ENCODE measurements at regions not wholly inside any gene's neighbourhood (a gene's known extent, or its start where the extent isn't known, plus 50 kb on each side); places are given as distances from the start of the nearest gene placed in this dataset.

DNA sequence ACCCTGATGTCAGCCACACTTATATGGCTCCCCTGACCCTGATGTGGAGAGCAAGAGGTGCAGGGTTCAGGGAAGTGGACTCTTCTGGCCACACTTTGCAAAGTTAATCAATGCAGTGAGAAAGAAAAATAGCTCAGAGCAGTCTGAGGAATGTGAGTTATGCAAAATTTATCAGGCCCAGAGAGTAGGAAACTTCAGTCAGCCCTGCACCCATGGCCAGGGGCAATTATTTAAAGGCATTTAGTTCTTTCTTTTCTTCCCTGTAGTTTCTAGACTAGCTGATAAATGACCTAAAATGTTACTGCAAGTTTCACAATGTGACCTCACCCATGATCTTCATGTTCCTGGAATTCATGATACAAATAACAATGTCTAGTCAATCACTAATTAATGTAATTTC is 143.7 kb upstream of the GGTLC1 start:
- no peaks in the 10 kb centered on the region for H3K36me3 Mint-ChIP-seq
- no peak for DNase-seq (ENCODE audit: extremely low spot score, unreplicated experiment)
- peaks cover 6% of the 10 kb centered on the region for H3K27me3 Mint-ChIP-seq
- TF ChIP-seq, protein P1, sequence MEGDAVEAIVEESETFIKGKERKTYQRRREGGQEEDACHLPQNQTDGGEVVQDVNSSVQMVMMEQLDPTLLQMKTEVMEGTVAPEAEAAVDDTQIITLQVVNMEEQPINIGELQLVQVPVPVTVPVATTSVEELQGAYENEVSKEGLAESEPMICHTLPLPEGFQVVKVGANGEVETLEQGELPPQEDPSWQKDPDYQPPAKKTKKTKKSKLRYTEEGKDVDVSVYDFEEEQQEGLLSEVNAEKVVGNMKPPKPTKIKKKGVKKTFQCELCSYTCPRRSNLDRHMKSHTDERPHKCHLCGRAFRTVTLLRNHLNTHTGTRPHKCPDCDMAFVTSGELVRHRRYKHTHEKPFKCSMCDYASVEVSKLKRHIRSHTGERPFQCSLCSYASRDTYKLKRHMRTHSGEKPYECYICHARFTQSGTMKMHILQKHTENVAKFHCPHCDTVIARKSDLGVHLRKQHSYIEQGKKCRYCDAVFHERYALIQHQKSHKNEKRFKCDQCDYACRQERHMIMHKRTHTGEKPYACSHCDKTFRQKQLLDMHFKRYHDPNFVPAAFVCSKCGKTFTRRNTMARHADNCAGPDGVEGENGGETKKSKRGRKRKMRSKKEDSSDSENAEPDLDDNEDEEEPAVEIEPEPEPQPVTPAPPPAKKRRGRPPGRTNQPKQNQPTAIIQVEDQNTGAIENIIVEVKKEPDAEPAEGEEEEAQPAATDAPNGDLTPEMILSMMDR (conservative IDR thresholded peaks at IDR 0.05): no peak
- peaks cover 10% of the 10 kb centered on the region for H3K4me1 Mint-ChIP-seq (ENCODE audit: unreplicated experiment)
- H3K27ac Mint-ChIP-seq: peak overlapping the region; percentile 87
- peaks cover 10% of the 10 kb centered on the region for H3K9me3 Mint-ChIP-seq
- H3K4me3 Mint-ChIP-seq: peak overlapping the region; percentile 3

DNA sequence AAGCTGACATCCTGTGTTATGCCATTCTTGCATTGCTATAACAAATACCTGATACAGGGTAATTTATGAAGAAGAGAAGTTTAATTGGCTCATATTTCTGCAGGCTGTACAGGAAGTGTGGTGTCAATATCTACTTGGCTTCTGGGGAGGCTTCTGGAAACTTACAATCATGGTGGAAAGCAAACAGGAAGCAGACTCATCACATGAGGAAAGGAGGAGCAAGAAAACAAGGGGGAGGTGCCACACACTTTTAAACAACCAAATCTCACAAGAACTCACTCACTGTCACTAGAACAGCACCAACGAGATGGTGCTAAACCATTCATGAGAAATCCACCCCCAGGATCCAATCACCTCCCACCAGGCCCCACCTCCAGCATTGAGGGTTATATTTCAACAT is 143.1 kb upstream of the GGTLC1 start:
- TF ChIP-seq, protein P1 (conservative IDR thresholded peaks at IDR 0.05): no peak
- H3K27ac Mint-ChIP-seq: peak overlapping the region; percentile 87
- H3K36me3 Mint-ChIP-seq: no peaks in the 10 kb centered on the region
- peaks cover 10% of the 10 kb centered on the region for H3K4me1 Mint-ChIP-seq (ENCODE audit: unreplicated experiment)
- H3K27me3 Mint-ChIP-seq: peaks cover 6% of the 10 kb centered on the region
- peak overlapping the region; percentile 27 for H3K4me3 Mint-ChIP-seq
- H3K9me3 Mint-ChIP-seq: peaks cover 10% of the 10 kb centered on the region
- DNase-seq (ENCODE audit: extremely low spot score, unreplicated experiment): no peak

DNA sequence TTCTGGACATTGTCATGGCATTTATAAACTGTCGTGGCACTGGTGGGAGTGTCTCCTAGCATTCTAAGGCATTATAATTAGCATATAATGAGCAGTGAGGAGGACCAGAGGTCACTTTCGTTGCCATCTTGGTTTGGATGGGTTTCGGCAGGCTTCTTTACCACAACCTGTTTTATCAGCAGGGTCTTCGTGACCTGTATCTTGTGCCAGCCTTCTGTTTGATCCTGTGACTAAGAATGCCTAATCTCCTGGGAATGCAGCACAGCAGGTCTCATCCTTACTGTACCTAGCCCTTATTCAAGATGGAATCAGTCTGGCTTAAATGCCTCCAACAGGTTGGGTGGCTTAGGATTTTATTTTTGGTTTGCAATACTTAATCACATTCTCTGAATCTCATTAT is 142.7 kb upstream of the GGTLC1 start:
- TF ChIP-seq, protein P1 (conservative IDR thresholded peaks at IDR 0.05): no peak

DNA sequence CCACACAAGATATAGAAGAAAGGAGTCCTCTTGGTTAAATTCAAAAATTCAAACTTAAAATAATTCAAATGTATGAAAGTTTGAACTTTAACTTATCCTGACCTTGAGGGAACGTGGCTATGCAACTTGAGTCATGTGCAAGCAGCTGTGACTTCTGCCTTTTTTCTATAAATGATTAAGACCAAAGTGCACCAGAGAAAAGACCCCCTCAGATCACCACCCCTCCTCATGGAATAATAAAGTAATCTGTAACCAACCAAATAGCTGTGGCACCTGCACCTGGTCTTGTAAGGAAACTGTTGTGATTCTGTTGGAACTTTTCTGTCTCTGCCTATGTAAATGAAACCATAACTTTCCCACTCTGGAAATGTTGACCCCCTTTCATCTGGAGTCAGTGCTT is 141.1 kb upstream of the GGTLC1 start:
- H3K4me3 Mint-ChIP-seq: no peak overlapping the region
- H3K27me3 Mint-ChIP-seq: peaks cover 10% of the 10 kb centered on the region
- no peaks in the 10 kb centered on the region for H3K36me3 Mint-ChIP-seq
- DNase-seq (ENCODE audit: extremely low spot score, unreplicated experiment): no peak
- no peak overlapping the region for H3K27ac Mint-ChIP-seq
- H3K9me3 Mint-ChIP-seq: peaks cover 10% of the 10 kb centered on the region
- TF ChIP-seq, protein P1 (conservative IDR thresholded peaks at IDR 0.05): no peak
- peaks cover 10% of the 10 kb centered on the region for H3K4me1 Mint-ChIP-seq (ENCODE audit: unreplicated experiment)

More for the DNA sequence above, 142.7 kb upstream of the GGTLC1 start:
- Mint-ChIP-seq H3K36me3 (no peaks in the 10 kb centered on the region), H3K4me1 (ENCODE audit: unreplicated experiment) (peaks cover 10% of the 10 kb centered on the region), H3K4me3 (peak overlapping the region; percentile 27), H3K27me3 (peaks cover 8% of the 10 kb centered on the region), H3K9me3 (peaks cover 10% of the 10 kb centered on the region), H3K27ac (peak overlapping the region; percentile 87)
- no peak for DNase-seq (ENCODE audit: extremely low spot score, unreplicated experiment)

DNA sequence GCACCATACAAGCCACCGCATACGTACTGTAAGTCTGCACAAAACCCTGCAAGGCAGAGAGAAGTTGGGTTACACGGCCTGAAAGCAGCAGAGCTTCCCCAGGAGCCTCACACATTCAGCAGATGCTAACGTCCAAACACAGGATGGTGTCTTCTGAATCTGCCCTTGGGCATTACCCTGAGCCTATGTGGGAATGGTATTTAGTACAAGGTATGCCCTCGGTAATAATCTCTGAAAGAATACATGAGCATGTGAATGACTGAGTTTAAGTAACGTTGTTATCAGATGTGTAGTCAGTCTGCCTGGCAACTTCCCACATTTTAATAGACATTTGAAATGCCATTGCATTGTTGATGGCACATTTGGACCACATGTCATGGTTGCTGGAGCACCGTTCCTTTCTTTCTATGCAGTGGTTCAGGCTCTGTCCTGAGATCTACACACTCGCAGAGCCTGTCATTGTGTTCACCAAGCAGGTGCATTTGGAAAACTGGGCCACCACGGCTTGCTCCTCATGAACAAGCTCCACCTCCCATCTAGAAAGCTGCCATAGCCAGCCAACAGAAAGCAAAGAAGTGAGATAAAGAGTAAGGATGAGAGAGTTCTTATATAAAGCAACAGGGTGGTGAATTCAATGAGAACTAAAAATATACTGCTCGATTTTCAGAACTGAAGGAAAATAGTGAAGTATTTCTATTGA is 136.5 kb upstream of the GGTLC1 start:
- Mint-ChIP-seq H3K4me3 (no peak overlapping the region), H3K9me3 (no peaks in the 10 kb centered on the region), H3K36me3 (no peaks in the 10 kb centered on the region), H3K27ac (no peak overlapping the region), H3K27me3 (peaks cover 31% of the 10 kb centered on the region), H3K4me1 (ENCODE audit: unreplicated experiment) (no peaks in the 10 kb centered on the region)
- DNase-seq (ENCODE audit: extremely low spot score, unreplicated experiment): peak; percentile 16
- TF ChIP-seq, protein P1 (conservative IDR thresholded peaks at IDR 0.05): no peak
